ENCODE measurements at regions not wholly inside any gene's neighbourhood (a gene's known extent, or its start where the extent isn't known, plus 50 kb on each side); places are given as distances from the start of the nearest gene placed in this dataset.

DNA sequence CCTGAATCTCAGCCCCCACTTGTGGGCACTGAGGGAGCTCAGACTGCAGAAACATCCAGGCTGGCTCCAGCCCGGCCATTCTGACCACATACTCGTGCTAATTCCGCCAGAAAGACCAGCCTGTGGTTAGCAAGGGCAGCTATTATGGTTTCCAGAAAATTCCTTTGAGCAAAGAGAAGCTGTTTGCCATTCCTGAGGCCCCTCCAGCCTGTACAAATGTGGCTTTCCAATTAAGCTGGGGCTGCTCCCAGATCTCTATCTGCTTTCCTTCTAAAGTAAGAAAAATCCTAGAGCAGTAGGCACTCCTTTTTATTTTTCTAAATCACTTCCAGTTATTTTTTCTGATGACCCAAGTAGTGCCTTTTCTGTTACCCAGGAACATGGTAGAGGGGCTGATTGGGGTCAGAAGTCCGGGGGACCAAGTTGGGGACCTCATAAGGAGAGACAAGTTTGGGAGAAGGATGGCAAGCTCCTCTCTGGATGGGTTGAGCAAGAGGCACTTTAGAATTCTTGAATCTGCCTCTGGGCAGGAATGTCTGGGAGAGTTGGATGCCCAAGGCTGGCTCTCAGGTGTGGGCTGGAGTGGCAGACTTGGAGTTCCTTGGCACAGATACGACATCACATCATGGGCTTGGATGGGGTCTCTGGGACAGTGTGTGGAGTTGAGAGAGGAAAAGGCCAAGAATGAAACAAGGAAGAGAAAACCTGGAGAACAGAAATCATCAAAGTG, 83.3 kb upstream of the TNRC6C start:
- TF ChIP-seq HNRNPH1 (optimal IDR thresholded peaks at IDR 0.05; ENCODE audit: low read depth, low read length): no peak
- no peak for TF ChIP-seq ZNF717 (CRISPR knock-in tag; IDR thresholded peaks at IDR 0.05)
- no peak for TF ChIP-seq ILK (tag; IDR thresholded peaks at IDR 0.05; ENCODE audit: borderline replicate concordance, low read depth)
- TF ChIP-seq, protein P1, sequence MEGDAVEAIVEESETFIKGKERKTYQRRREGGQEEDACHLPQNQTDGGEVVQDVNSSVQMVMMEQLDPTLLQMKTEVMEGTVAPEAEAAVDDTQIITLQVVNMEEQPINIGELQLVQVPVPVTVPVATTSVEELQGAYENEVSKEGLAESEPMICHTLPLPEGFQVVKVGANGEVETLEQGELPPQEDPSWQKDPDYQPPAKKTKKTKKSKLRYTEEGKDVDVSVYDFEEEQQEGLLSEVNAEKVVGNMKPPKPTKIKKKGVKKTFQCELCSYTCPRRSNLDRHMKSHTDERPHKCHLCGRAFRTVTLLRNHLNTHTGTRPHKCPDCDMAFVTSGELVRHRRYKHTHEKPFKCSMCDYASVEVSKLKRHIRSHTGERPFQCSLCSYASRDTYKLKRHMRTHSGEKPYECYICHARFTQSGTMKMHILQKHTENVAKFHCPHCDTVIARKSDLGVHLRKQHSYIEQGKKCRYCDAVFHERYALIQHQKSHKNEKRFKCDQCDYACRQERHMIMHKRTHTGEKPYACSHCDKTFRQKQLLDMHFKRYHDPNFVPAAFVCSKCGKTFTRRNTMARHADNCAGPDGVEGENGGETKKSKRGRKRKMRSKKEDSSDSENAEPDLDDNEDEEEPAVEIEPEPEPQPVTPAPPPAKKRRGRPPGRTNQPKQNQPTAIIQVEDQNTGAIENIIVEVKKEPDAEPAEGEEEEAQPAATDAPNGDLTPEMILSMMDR (IDR thresholded peaks at IDR 0.05 in 2 of 3, conservative IDR thresholded peaks at IDR 0.05 in 1 of 3; ENCODE audit: insufficient read depth in 2 of 3, low read depth in 1 of 3, low read length in 3 of 3): no peak
- no peak for TF ChIP-seq POLR2A (conservative IDR thresholded peaks at IDR 0.05)
- no peak for TF ChIP-seq NR2C2 (CRISPR knock-in tag; IDR thresholded peaks at IDR 0.05)
- TF ChIP-seq NR2C2 (tag; IDR thresholded peaks at IDR 0.05): no peak
- no peak for TF ChIP-seq EWSR1 (IDR thresholded peaks at IDR 0.05; ENCODE audit: borderline replicate concordance, low read depth, partially characterized antibody)
- no peak for TF ChIP-seq FOXP1 (CRISPR knock-in tag; IDR thresholded peaks at IDR 0.05)
- TF ChIP-seq, protein P2, sequence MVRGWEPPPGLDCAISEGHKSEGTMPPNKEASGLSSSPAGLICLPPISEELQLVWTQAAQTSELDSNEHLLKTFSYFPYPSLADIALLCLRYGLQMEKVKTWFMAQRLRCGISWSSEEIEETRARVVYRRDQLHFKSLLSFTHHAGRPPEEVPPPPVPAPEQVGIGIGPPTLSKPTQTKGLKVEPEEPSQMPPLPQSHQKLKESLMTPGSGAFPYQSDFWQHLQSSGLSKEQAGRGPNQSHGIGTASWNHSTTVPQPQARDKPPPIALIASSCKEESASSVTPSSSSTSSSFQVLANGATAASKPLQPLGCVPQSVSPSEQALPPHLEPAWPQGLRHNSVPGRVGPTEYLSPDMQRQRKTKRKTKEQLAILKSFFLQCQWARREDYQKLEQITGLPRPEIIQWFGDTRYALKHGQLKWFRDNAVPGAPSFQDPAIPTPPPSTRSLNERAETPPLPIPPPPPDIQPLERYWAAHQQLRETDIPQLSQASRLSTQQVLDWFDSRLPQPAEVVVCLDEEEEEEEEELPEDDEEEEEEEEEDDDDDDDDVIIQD (CRISPR knock-in tag; IDR thresholded peaks at IDR 0.05): no peak
